Keratinocyte (primary cell): ENCODE measurements at regions not wholly inside any gene's neighbourhood (a gene's known extent, or its start where the extent isn't known, plus 50 kb on each side); places are given as distances from the start of the nearest gene placed in this dataset.

Experiments used
- DNase-seq: peaks from one replicate; pipeline ENCODE4 v3.0.0-alpha.2; 2011; ENCODE audit warnings: low read depth, missing footprints, low spot score
- FAIRE-seq: peaks from 2 replicates; lab custom pipeline; 2011; peaks lifted over from hg19 to GRCh38; lab: Jason Lieb, UNC
- H2AFZ ChIP-seq: 2 replicates; pipeline ENCODE4 v1.6.0; 2012; ENCODE audit warnings: low read length, control low read depth, inconsistent platforms; ENCODE audit not compliant: control insufficient read depth
- H3K27ac ChIP-seq: 2 replicates; pipeline ENCODE4 v1.5.1; 2011; ENCODE audit warnings: low read length; ENCODE audit not compliant: control insufficient read depth, insufficient read depth
- H3K27me3 ChIP-seq: 3 replicates; pipeline ENCODE4 v1.6.0; 2011; ENCODE audit warnings: low read length; ENCODE audit not compliant: control insufficient read depth, insufficient read depth; ENCODE audit errors: extremely low read depth
- H3K36me3 ChIP-seq, 2 experiments: 2 replicates in 1 of 2; 3 replicates in 1 of 2; pipeline ENCODE4 v1.5.1; 2011; ENCODE audit warnings: low read length in 2 of 2, mild to moderate bottlenecking in 1 of 2; ENCODE audit not compliant: control insufficient read depth in 2 of 2, insufficient read depth in 2 of 2; ENCODE audit errors: extremely low read depth in 1 of 2
- H3K4me1 ChIP-seq: 3 replicates; pipeline ENCODE4 v1.5.1; 2011; ENCODE audit warnings: low read length; ENCODE audit not compliant: control insufficient read depth, insufficient read depth; ENCODE audit errors: extremely low read depth
- H3K4me2 ChIP-seq: 3 replicates; pipeline ENCODE4 v1.6.0; 2011; ENCODE audit warnings: low read depth, low read length; ENCODE audit not compliant: control insufficient read depth, insufficient read depth; ENCODE audit errors: extremely low read depth
- H3K4me3 ChIP-seq, 3 experiments: fragments of 200-600 bp in 1 of 3; sonication (generic) in 1 of 3; 2 replicates in 2 of 3; 3 replicates in 1 of 3; pipeline ENCODE4 v1.5.1; 2011 to 2016; ENCODE audit warnings: low read length in 3 of 3, mild to moderate bottlenecking in 3 of 3, control low read depth in 2 of 3, inconsistent platforms in 1 of 3, low read depth in 1 of 3, mixed read lengths in 1 of 3, mixed run types in 1 of 3, moderate library complexity in 1 of 3; ENCODE audit not compliant: control insufficient read depth in 2 of 3, insufficient read depth in 2 of 3; ENCODE audit errors: extremely low read depth in 1 of 3
- H3K79me2 ChIP-seq: 2 replicates; pipeline ENCODE4 v1.6.0; 2012; ENCODE audit warnings: low read length; ENCODE audit not compliant: control insufficient read depth, insufficient read depth
- H3K9ac ChIP-seq: 3 replicates; pipeline ENCODE4 v1.6.0; 2011; ENCODE audit warnings: low read length; ENCODE audit not compliant: control insufficient read depth, insufficient read depth; ENCODE audit errors: extremely low read depth
- H3K9me1 ChIP-seq: 3 replicates; pipeline ENCODE4 v1.6.0; 2011; ENCODE audit warnings: low read length; ENCODE audit not compliant: control insufficient read depth, insufficient read depth; ENCODE audit errors: extremely low read depth
- H3K9me3 ChIP-seq: 2 replicates; pipeline ENCODE4 v1.5.1; 2012; ENCODE audit warnings: low read depth, low read length; ENCODE audit not compliant: control insufficient read depth
- H4K20me1 ChIP-seq: 3 replicates; pipeline ENCODE4 v1.6.0; 2011; ENCODE audit warnings: low read length; ENCODE audit not compliant: control insufficient read depth, insufficient read depth; ENCODE audit errors: extremely low read depth
- CTCF ChIP-seq, 3 experiments: IDR thresholded peaks in 1 of 3; conservative IDR thresholded peaks in 1 of 3; optimal IDR thresholded peaks in 1 of 3; 2 replicates in 2 of 3; 3 replicates in 1 of 3; pipeline versions ENCODE3 to v1.5.1; 2011; ENCODE audit warnings: low read length in 3 of 3, mild to moderate bottlenecking in 3 of 3, moderate library complexity in 2 of 3, control low read depth in 1 of 3, inconsistent platforms in 1 of 3; ENCODE audit not compliant: insufficient read depth in 2 of 3; ENCODE audit errors: extremely low read depth in 1 of 3
- EZH2 ChIP-seq: IDR thresholded peaks from one replicate; pipeline ENCODE4 v1.6.1; 2012; ENCODE audit warnings: inconsistent platforms, mild to moderate bottlenecking, low read length, moderate library complexity
- dilution Hi-C: fragments of 300-500 bp; cut with MboI; formaldehyde crosslinking; loops from one replicate; pipeline ENCODE4 v1.7.0; 2020; ENCODE audit warnings: low sequenced_read_pairs; ENCODE audit not compliant: extremely low pct_ligation_motif_present

DNA sequence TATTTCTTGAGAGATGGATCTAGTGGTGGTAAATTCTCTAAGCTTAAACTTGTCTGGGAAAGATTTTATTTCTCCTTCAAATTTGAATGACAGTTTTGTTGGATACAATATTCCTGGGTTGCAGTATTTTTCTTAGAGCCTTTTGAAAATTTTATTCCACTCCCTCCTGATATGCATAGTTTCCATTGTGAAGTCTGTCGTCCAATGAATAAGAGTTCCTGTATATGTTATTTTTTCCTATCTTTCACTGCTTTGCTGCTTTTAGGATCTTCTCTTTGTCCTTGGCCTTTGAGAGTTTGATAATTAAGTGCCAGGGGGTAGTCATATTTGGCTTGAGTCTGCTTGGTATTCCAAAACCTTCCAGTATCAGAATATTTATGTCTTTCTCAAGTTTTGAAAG is 1156.4 kb upstream of the AGA start:
- H3K4me3 ChIP-seq, result no peak overlapping the region
- no peaks in the 10 kb centered on the region for H3K36me3 ChIP-seq
- H3K9me3 ChIP-seq, result no peaks in the 10 kb centered on the region
- H3K9me1 ChIP-seq, result no peaks in the 10 kb centered on the region
- H3K4me2 ChIP-seq, result no peak overlapping the region
- H3K27ac ChIP-seq, result no peak overlapping the region
- H2AFZ ChIP-seq, result no peak overlapping the region
- no peak overlapping the region for H3K9ac ChIP-seq
- TF ChIP-seq CTCF (optimal IDR thresholded peaks at IDR 0.05 in 1 of 3, IDR thresholded peaks at IDR 0.05 in 1 of 3, conservative IDR thresholded peaks at IDR 0.05 in 1 of 3; ENCODE audit: extremely low read depth in 1 of 3, insufficient read depth in 2 of 3, low read length in 3 of 3), result no peak
- no peak for TF ChIP-seq EZH2
- H4K20me1 ChIP-seq, result no peaks in the 10 kb centered on the region
- H3K27me3 ChIP-seq, result no peaks in the 10 kb centered on the region
- H3K79me2 ChIP-seq, result no peaks in the 10 kb centered on the region
- no peaks in the 10 kb centered on the region for H3K4me1 ChIP-seq
- FAIRE-seq, result no peak
- no peak for DNase-seq
- dilution Hi-C loops, result no loop called here

DNA sequence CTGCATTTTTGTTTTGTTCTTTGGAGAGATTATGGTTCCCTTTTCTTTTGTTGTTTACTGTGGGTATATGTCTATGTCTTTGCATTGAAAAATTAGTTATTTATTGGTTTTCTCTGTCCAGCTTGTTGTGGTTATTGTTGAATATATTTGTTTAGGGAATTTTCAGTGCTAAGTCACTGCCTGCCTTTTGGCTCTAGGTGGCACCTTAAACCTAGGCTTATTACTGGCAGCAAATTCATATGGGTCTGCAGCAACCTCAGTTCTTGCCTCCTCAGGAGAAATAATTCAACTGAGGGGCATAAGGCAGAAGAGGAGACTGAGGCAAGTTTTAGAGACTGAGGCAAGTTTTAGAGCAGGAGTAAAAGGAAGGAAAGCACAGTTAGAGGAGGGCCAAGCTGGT is 1157.3 kb upstream of the AGA start:
- no peaks in the 10 kb centered on the region for H3K9me3 ChIP-seq
- DNase-seq (no peak), FAIRE-seq (no peak)
- H3K27ac ChIP-seq, result no peak overlapping the region
- H3K9ac ChIP-seq, result no peak overlapping the region
- H3K27me3 ChIP-seq, result no peaks in the 10 kb centered on the region
- dilution Hi-C loops, result no loop called here
- H3K4me1 ChIP-seq, result no peaks in the 10 kb centered on the region
- no peaks in the 10 kb centered on the region for H4K20me1 ChIP-seq
- H3K4me3 ChIP-seq, result no peak overlapping the region
- H2AFZ ChIP-seq, result no peak overlapping the region
- TF ChIP-seq EZH2 (no peak), CTCF (optimal IDR thresholded peaks at IDR 0.05 in 1 of 3, IDR thresholded peaks at IDR 0.05 in 1 of 3, conservative IDR thresholded peaks at IDR 0.05 in 1 of 3; ENCODE audit: extremely low read depth in 1 of 3, insufficient read depth in 2 of 3, low read length in 3 of 3) (peak in 1 of 3 experiments; percentile 3)
- H3K79me2 ChIP-seq, result no peaks in the 10 kb centered on the region
- H3K36me3 ChIP-seq, result no peaks in the 10 kb centered on the region
- no peaks in the 10 kb centered on the region for H3K9me1 ChIP-seq
- H3K4me2 ChIP-seq, result no peak overlapping the region
